Trophoblast cell (in vitro differentiated cells and primary cell): ENCODE measurements at regions not wholly inside any gene's neighbourhood (a gene's known extent, or its start where the extent isn't known, plus 50 kb on each side); places are given as distances from the start of the nearest gene placed in this dataset.

Experiments used
- DNase-seq, 2 donors: peaks; one replicate each; pipeline ENCODE4 v3.0.0-alpha.2; 2016
- H2AFZ ChIP-seq: 2 replicates; pipeline ENCODE4 v1.6.1; 2013; ENCODE audit warnings: low read length, moderate library complexity, mild to moderate bottlenecking; ENCODE audit not compliant: insufficient read depth, poor library complexity
- H2AK5ac ChIP-seq: 2 replicates; pipeline ENCODE4 v1.6.1; 2013; ENCODE audit warnings: mild to moderate bottlenecking, low read length
- H2BK120ac ChIP-seq: 2 replicates; pipeline ENCODE4 v1.6.1; 2013; ENCODE audit warnings: low read length, mild to moderate bottlenecking, moderate library complexity; ENCODE audit not compliant: insufficient read depth, poor library complexity
- H2BK12ac ChIP-seq: 2 replicates; pipeline ENCODE4 v1.6.1; 2013; ENCODE audit warnings: mild to moderate bottlenecking, low read length, moderate library complexity
- H2BK5ac ChIP-seq: 2 replicates; pipeline ENCODE4 v1.6.1; 2013; ENCODE audit warnings: low read length, low read depth, moderate library complexity, mild to moderate bottlenecking; ENCODE audit not compliant: poor library complexity
- H3K14ac ChIP-seq: 2 replicates; pipeline ENCODE4 v1.6.1; 2013; ENCODE audit warnings: mild to moderate bottlenecking, low read length
- H3K18ac ChIP-seq: 2 replicates; pipeline ENCODE4 v1.6.1; 2013; ENCODE audit warnings: mild to moderate bottlenecking, low read length
- H3K23ac ChIP-seq: 2 replicates; pipeline ENCODE4 v1.6.1; 2013; ENCODE audit warnings: low read length
- H3K27ac ChIP-seq: 2 replicates; pipeline ENCODE4 v1.5.1; 2013; ENCODE audit warnings: low read depth, mild to moderate bottlenecking, inconsistent platforms, low read length, moderate library complexity
- H3K27me3 ChIP-seq: 2 replicates; pipeline ENCODE4 v1.6.1; 2013; ENCODE audit warnings: inconsistent platforms, mild to moderate bottlenecking, low read length, moderate library complexity; ENCODE audit not compliant: insufficient read depth
- H3K36me3 ChIP-seq, 2 experiments: 1 replicate in 1 of 2; 2 replicates in 1 of 2; pipeline ENCODE4 v1.6.1; 2013; ENCODE audit warnings: low read length in 2 of 2, mild to moderate bottlenecking in 2 of 2, moderate library complexity in 1 of 2; ENCODE audit not compliant: insufficient read depth in 2 of 2, control insufficient read depth in 1 of 2
- H3K4ac ChIP-seq: 2 replicates; pipeline ENCODE4 v1.6.1; 2013; ENCODE audit warnings: low read depth, mild to moderate bottlenecking, low read length, moderate library complexity
- H3K4me1 ChIP-seq, 2 experiments: 1 replicate in 1 of 2; 2 replicates in 1 of 2; pipeline ENCODE4 v1.6.1; 2013; ENCODE audit warnings: low read length in 2 of 2, mild to moderate bottlenecking in 2 of 2, moderate library complexity in 1 of 2; ENCODE audit not compliant: insufficient read depth in 2 of 2, control insufficient read depth in 1 of 2
- H3K4me2 ChIP-seq: 2 replicates; pipeline ENCODE4 v1.6.1; 2013; ENCODE audit warnings: inconsistent platforms, mild to moderate bottlenecking, low read length, moderate library complexity
- H3K4me3 ChIP-seq: 2 replicates; pipeline ENCODE4 v1.5.1; 2013; ENCODE audit warnings: mild to moderate bottlenecking, low read depth, low read length, inconsistent platforms
- H3K79me1 ChIP-seq: one replicate; pipeline ENCODE4 v1.6.1; 2013; ENCODE audit warnings: low read length
- H3K79me2 ChIP-seq: 2 replicates; pipeline ENCODE4 v1.6.1; 2013; ENCODE audit warnings: low read length, mild to moderate bottlenecking; ENCODE audit not compliant: control insufficient read depth, insufficient read depth, poor library complexity
- H3K9ac ChIP-seq: 2 replicates; pipeline ENCODE4 v1.6.1; 2013; ENCODE audit warnings: mild to moderate bottlenecking, low read length
- H3K9me3 ChIP-seq: 2 replicates; pipeline ENCODE4 v1.6.1; 2013; ENCODE audit warnings: low read depth, mild to moderate bottlenecking, control low read depth, inconsistent platforms, low read length; ENCODE audit not compliant: insufficient read depth
- H4K12ac ChIP-seq: 2 replicates; pipeline ENCODE4 v1.6.1; 2013; ENCODE audit warnings: low read depth, mild to moderate bottlenecking, low read length, moderate library complexity
- H4K8ac ChIP-seq: 2 replicates; pipeline ENCODE4 v1.6.1; 2013; ENCODE audit warnings: low read depth, mild to moderate bottlenecking, low read length, moderate library complexity
- H4K91ac ChIP-seq: one replicate; pipeline ENCODE4 v1.6.1; 2013; ENCODE audit warnings: low read depth, mild to moderate bottlenecking, low read length, moderate library complexity
- WGBS: extraction: QIAGEN DNeasy Blood & Tissue Kit; methylation state at CpG from one replicate; pipeline ENCODE4 v1.1.7; 2013; ENCODE audit warnings: missing lambda C conversion rate; ENCODE audit not compliant: insufficient read length, insufficient coverage; ENCODE audit errors: extremely low coverage; 5-methylcytosine and 5-hydroxymethylcytosine counted together

- Histone ChIP-seq H3K79me1 (no peaks in the 10 kb centered on the region), H2BK5ac (no peak overlapping the region), H2AFZ (no peak overlapping the region), H3K4me2 (no peak overlapping the region), H3K4ac (no peak overlapping the region), H3K9ac (no peak overlapping the region), H2BK120ac (no peak overlapping the region), H3K79me2 (no peaks in the 10 kb centered on the region), H4K91ac (no peak overlapping the region), H3K9me3 (no peaks in the 10 kb centered on the region), H3K23ac (no peak overlapping the region), H3K4me3 (no peak overlapping the region), H2AK5ac (no peak overlapping the region), H2BK12ac (no peak overlapping the region), H4K12ac (no peak overlapping the region), H3K4me1 (no peaks in the 10 kb centered on the region), H3K27ac (no peak overlapping the region), H3K36me3 (no peaks in the 10 kb centered on the region), H4K8ac (no peak overlapping the region), H3K18ac (no peak overlapping the region), H3K27me3 (no peaks in the 10 kb centered on the region), H3K14ac (no peak overlapping the region)
- no peak for DNase-seq
- WGBS, result no CpG with 5 or more reads among the region's 1 CpG
Observed at GRCh38 chr6:145506565-145506964, 228.8 kb downstream of the EPM2A start.

- H3K18ac ChIP-seq, result no peak overlapping the region
- H4K8ac ChIP-seq, result no peak overlapping the region
- no CpG with 5 or more reads among the region's 2 CpGs for WGBS
- H2BK5ac ChIP-seq, result no peak overlapping the region
- no peak overlapping the region for H3K4me3 ChIP-seq
- no peak overlapping the region for H4K12ac ChIP-seq
- H3K4me1 ChIP-seq, result no peaks in the 10 kb centered on the region
- no peaks in the 10 kb centered on the region for H3K79me2 ChIP-seq
- no peak overlapping the region for H2AFZ ChIP-seq
- no peaks in the 10 kb centered on the region for H3K27me3 ChIP-seq
- no peak overlapping the region for H3K4ac ChIP-seq
- no peak overlapping the region for H3K14ac ChIP-seq
- H4K91ac ChIP-seq, result no peak overlapping the region
- no peak overlapping the region for H3K23ac ChIP-seq
- no peak overlapping the region for H3K27ac ChIP-seq
- no peak overlapping the region for H2BK12ac ChIP-seq
- H2BK120ac ChIP-seq, result no peak overlapping the region
- no peak overlapping the region for H3K4me2 ChIP-seq
- no peak overlapping the region for H2AK5ac ChIP-seq
- no peak overlapping the region for H3K9ac ChIP-seq
- H3K36me3 ChIP-seq, result no peaks in the 10 kb centered on the region
- no peaks in the 10 kb centered on the region for H3K79me1 ChIP-seq
- no peaks in the 10 kb centered on the region for H3K9me3 ChIP-seq
- DNase-seq, result no peak
Observed at GRCh38 chr6:145507239-145507638, 228.1 kb downstream of the EPM2A start.

GRCh38 chr6:145508107-145508506 is 227.2 kb downstream of the EPM2A start:
- no peak overlapping the region for H3K14ac ChIP-seq
- no CpG with 5 or more reads among the region's 1 CpG for WGBS
- no peaks in the 10 kb centered on the region for H3K27me3 ChIP-seq
- DNase-seq, result no peak
- H3K4me2 ChIP-seq, result no peak overlapping the region
- no peak overlapping the region for H3K18ac ChIP-seq
- no peak overlapping the region for H3K27ac ChIP-seq
- H2BK5ac ChIP-seq, result no peak overlapping the region
- H3K79me2 ChIP-seq, result no peaks in the 10 kb centered on the region
- no peak overlapping the region for H3K23ac ChIP-seq
- H2BK12ac ChIP-seq, result no peak overlapping the region
- H4K91ac ChIP-seq, result no peak overlapping the region
- no peak overlapping the region for H3K4me3 ChIP-seq
- no peaks in the 10 kb centered on the region for H3K36me3 ChIP-seq
- H4K8ac ChIP-seq, result no peak overlapping the region
- H2AK5ac ChIP-seq, result no peak overlapping the region
- H3K4ac ChIP-seq, result no peak overlapping the region
- H2BK120ac ChIP-seq, result no peak overlapping the region
- H2AFZ ChIP-seq, result no peak overlapping the region
- H3K4me1 ChIP-seq, result no peaks in the 10 kb centered on the region
- H4K12ac ChIP-seq, result no peak overlapping the region
- H3K79me1 ChIP-seq, result no peaks in the 10 kb centered on the region
- H3K9ac ChIP-seq, result no peak overlapping the region
- no peaks in the 10 kb centered on the region for H3K9me3 ChIP-seq

- Histone ChIP-seq H2BK12ac (no peak overlapping the region), H3K4me2 (no peak overlapping the region), H3K9me3 (no peaks in the 10 kb centered on the region), H2BK120ac (no peak overlapping the region), H3K36me3 (no peaks in the 10 kb centered on the region), H3K27ac (no peak overlapping the region), H3K18ac (no peak overlapping the region), H3K27me3 (no peaks in the 10 kb centered on the region), H3K14ac (no peak overlapping the region), H2AK5ac (no peak overlapping the region), H4K12ac (no peak overlapping the region), H3K4me1 (no peaks in the 10 kb centered on the region), H2BK5ac (no peak overlapping the region), H3K23ac (no peak overlapping the region), H3K9ac (no peak overlapping the region), H3K79me2 (no peaks in the 10 kb centered on the region), H4K8ac (no peak overlapping the region), H3K79me1 (no peaks in the 10 kb centered on the region), H4K91ac (no peak overlapping the region), H3K4me3 (no peak overlapping the region), H2AFZ (no peak overlapping the region), H3K4ac (no peak overlapping the region)
- no peak for DNase-seq
- WGBS, result no CpG with 5 or more reads among the region's 4 CpGs
Observed at GRCh38 chr6:145517492-145517891, 217.8 kb downstream of the EPM2A start.
